Chondrocyte (in vitro differentiated cells): ENCODE measurements at regions not wholly inside any gene's neighbourhood (a gene's known extent, or its start where the extent isn't known, plus 50 kb on each side); places are given as distances from the start of the nearest gene placed in this dataset.

Experiments
- DNase-seq: peaks from one replicate; pipeline ENCODE4 v3.0.0; 2021; ENCODE audit warnings: mixed read lengths, low spot score
- H3K27ac Mint-ChIP-seq: one replicate; pipeline ENCODE4 v1.8.0; 2021; ENCODE audit warnings: mild to moderate bottlenecking, moderate library complexity, mixed read lengths; ENCODE audit not compliant: unreplicated experiment
- H3K27me3 Mint-ChIP-seq: 2 replicates; pipeline ENCODE4 v1.8.0; 2021; ENCODE audit warnings: low read depth, mixed read lengths
- H3K36me3 Mint-ChIP-seq: 2 replicates; pipeline ENCODE4 v1.8.0; 2021; ENCODE audit warnings: low read depth, mixed read lengths
- H3K4me1 Mint-ChIP-seq: 2 replicates; pipeline ENCODE4 v1.8.0; 2021; ENCODE audit warnings: low read depth, mild to moderate bottlenecking, mixed read lengths
- H3K4me3 Mint-ChIP-seq: one replicate; pipeline ENCODE4 v1.8.0; 2021; ENCODE audit warnings: mild to moderate bottlenecking, moderate library complexity, mixed read lengths; ENCODE audit not compliant: unreplicated experiment
- H3K9me3 Mint-ChIP-seq: 2 replicates; pipeline ENCODE4 v1.8.0; 2021; ENCODE audit warnings: low read depth, mixed read lengths
- CTCF ChIP-seq: fragments of 200-600 bp; sonication (generic); IDR thresholded peaks from 2 replicates; pipeline ENCODE4 v1.5.0; 2021; ENCODE audit warnings: antibody characterized with exemption, mild to moderate bottlenecking, moderate library complexity

- DNase-seq, result no peak
- Mint-ChIP-seq H3K4me1 (no peaks in the 10 kb centered on the region), H3K36me3 (no peaks in the 10 kb centered on the region), H3K9me3 (peaks cover 3% of the 10 kb centered on the region), H3K4me3 (no peak overlapping the region), H3K27me3 (no peaks in the 10 kb centered on the region), H3K27ac (no peak overlapping the region)
- no peak for TF ChIP-seq CTCF
Measured at GRCh38 chr2:7515327-7515726, 598.1 kb downstream of the RNF144A start.

GRCh38 chr2:7516484-7517063 lies 599.4 kb downstream of the RNF144A start:
- Mint-ChIP-seq H3K36me3 (no peaks in the 10 kb centered on the region), H3K9me3 (peaks cover 3% of the 10 kb centered on the region), H3K27me3 (no peaks in the 10 kb centered on the region), H3K27ac (no peak overlapping the region), H3K4me1 (no peaks in the 10 kb centered on the region), H3K4me3 (no peak overlapping the region)
- no peak for TF ChIP-seq CTCF
- no peak for DNase-seq

GRCh38 chr2:7517088-7517487 lies 599.9 kb downstream of the RNF144A start:
- Mint-ChIP-seq H3K4me3 (no peak overlapping the region), H3K9me3 (peaks cover under 1% of the 10 kb centered on the region)
- TF ChIP-seq CTCF, result no peak

DNA sequence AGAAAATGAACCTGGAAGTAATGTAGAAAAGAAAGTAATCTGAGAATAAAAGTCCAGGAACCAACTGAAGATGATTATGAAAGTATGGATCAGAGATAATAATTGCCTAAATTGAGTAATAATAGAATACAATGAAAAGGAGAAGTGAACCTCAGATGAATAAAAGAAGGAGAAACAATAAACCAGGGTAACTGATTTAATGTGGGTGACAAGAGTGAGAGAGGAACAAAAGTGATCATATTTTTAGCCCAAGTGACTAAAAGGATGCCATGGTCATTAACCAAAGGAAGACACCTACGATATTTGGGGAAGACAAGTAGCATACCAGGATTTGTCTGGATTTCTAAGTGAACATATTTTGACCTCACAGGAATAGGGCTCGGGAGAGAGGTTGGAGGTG lies 600.6 kb downstream of the RNF144A start:
- Mint-ChIP-seq H3K4me3 (no peak overlapping the region), H3K27me3 (no peaks in the 10 kb centered on the region), H3K27ac (no peak overlapping the region), H3K4me1 (no peaks in the 10 kb centered on the region), H3K36me3 (no peaks in the 10 kb centered on the region), H3K9me3 (no peaks in the 10 kb centered on the region)
- DNase-seq, result no peak
- no peak for TF ChIP-seq CTCF

More at GRCh38 chr2:7517088-7517487, 599.9 kb downstream of the RNF144A start:
- no peak overlapping the region for H3K27ac Mint-ChIP-seq
- DNase-seq, result no peak
- H3K36me3 Mint-ChIP-seq, result no peaks in the 10 kb centered on the region
- no peaks in the 10 kb centered on the region for H3K4me1 Mint-ChIP-seq
- no peaks in the 10 kb centered on the region for H3K27me3 Mint-ChIP-seq

GRCh38 chr2:7523481-7524120 lies 606.4 kb downstream of the RNF144A start:
- H3K36me3 Mint-ChIP-seq, result no peaks in the 10 kb centered on the region
- no peak for TF ChIP-seq CTCF
- peaks cover 7% of the 10 kb centered on the region for H3K9me3 Mint-ChIP-seq
- no peak overlapping the region for H3K4me3 Mint-ChIP-seq
- DNase-seq, result no peak
- no peak overlapping the region for H3K27ac Mint-ChIP-seq
- no peaks in the 10 kb centered on the region for H3K4me1 Mint-ChIP-seq
- H3K27me3 Mint-ChIP-seq, result peaks cover 1% of the 10 kb centered on the region
